CD4-positive, CD25-positive, alpha-beta regulatory T cell (primary cell): ENCODE measurements at regions not wholly inside any gene's neighbourhood (a gene's known extent, or its start where the extent isn't known, plus 50 kb on each side); places are given as distances from the start of the nearest gene placed in this dataset.
A peak's percentile ranks its signal among the peaks of the same experiment; 100 is the strongest.

Source experiments
- ATAC-seq, 2 donors: fragments of 150-1000 bp; cut with Tn5 transposase; one replicate each; pipeline ENCODE4 v1.10.0; 2021; ENCODE audit warnings: low read depth in 2 of 2, moderate number of reproducible peaks in 2 of 2, moderate library complexity in 1 of 2
- DNase-seq, 3 donors: peaks; one replicate each; pipeline versions ENCODE4 v3.0.0 to v3.0.0-alpha.2; 2012 to 2022; ENCODE audit warnings: mixed read lengths in 1 of 3
- H3K27ac ChIP-seq: one replicate; pipeline ENCODE4 v1.7.0; 2013; ENCODE audit warnings: mild to moderate bottlenecking, low read length; ENCODE audit not compliant: insufficient read depth, poor library complexity, severe bottlenecking
- H3K27me3 ChIP-seq: one replicate; pipeline ENCODE4 v1.7.0; 2013; ENCODE audit warnings: low read length; ENCODE audit not compliant: control insufficient read depth, insufficient read depth
- H3K36me3 ChIP-seq: one replicate; pipeline ENCODE4 v1.7.0; 2013; ENCODE audit warnings: mild to moderate bottlenecking, low read length, moderate library complexity; ENCODE audit not compliant: control insufficient read depth, insufficient read depth
- H3K4me1 ChIP-seq: 2 replicates; pipeline ENCODE4 v1.7.0; 2013; ENCODE audit warnings: mild to moderate bottlenecking, low read length; ENCODE audit not compliant: insufficient read depth, control insufficient read depth, poor library complexity, severe bottlenecking
- H3K4me3 ChIP-seq: one replicate; pipeline ENCODE4 v1.7.0; 2013; ENCODE audit warnings: low read depth, mild to moderate bottlenecking, low read length, moderate library complexity
- H3K9me3 ChIP-seq, 2 experiments: 1 replicate in 1 of 2; 2 replicates in 1 of 2; pipeline ENCODE4 v1.7.0; 2013; ENCODE audit warnings: low read length in 2 of 2, mild to moderate bottlenecking in 1 of 2, moderate library complexity in 1 of 2; ENCODE audit not compliant: control insufficient read depth in 2 of 2
- H3K27ac Mint-ChIP-seq, 3 donors: one replicate each; pipeline ENCODE4 v1.8.0; 2020 to 2022; ENCODE audit warnings: mild to moderate bottlenecking in 3 of 3, mixed read lengths in 3 of 3, moderate library complexity in 2 of 3
- H3K27me3 Mint-ChIP-seq: one replicate; pipeline ENCODE4 v1.8.0; 2022; ENCODE audit warnings: mild to moderate bottlenecking, mixed read lengths
- H3K36me3 Mint-ChIP-seq: one replicate; pipeline ENCODE4 v1.8.0; 2020; ENCODE audit warnings: mixed read lengths
- H3K4me1 Mint-ChIP-seq, 4 donors: one replicate each; pipeline ENCODE4 v1.8.0; 2020 to 2022; ENCODE audit warnings: mixed read lengths in 4 of 4, mild to moderate bottlenecking in 1 of 4
- H3K4me3 Mint-ChIP-seq, 4 donors: one replicate each; pipeline ENCODE4 v1.8.0; 2020 to 2022; ENCODE audit warnings: mild to moderate bottlenecking in 4 of 4, mixed read lengths in 4 of 4, moderate library complexity in 3 of 4
- H3K9me3 Mint-ChIP-seq, 7 donors: one replicate each; pipeline ENCODE4 v1.8.0; 2020 to 2022; ENCODE audit warnings: mixed read lengths in 7 of 7, mild to moderate bottlenecking in 3 of 7, moderate library complexity in 2 of 7

- Histone ChIP-seq H3K36me3 (no peaks in the 10 kb centered on the region), H3K4me1 (no peaks in the 10 kb centered on the region), H3K27ac (no peak overlapping the region), H3K4me3 (no peak overlapping the region), H3K27me3 (no peaks in the 10 kb centered on the region), H3K9me3 (no peaks in the 10 kb centered on the region)
- H3K36me3 Mint-ChIP-seq = no peaks in the 10 kb centered on the region
- H3K4me1 Mint-ChIP-seq = no peaks in the 10 kb centered on the region
- ATAC-seq (no peak), DNase-seq (no peak)
- peaks cover 0 to 7% (median 1%) of the 10 kb centered on the region in 7 donors for H3K9me3 Mint-ChIP-seq
- no peak overlapping the region for H3K4me3 Mint-ChIP-seq
- no peak overlapping the region for H3K27ac Mint-ChIP-seq
- H3K27me3 Mint-ChIP-seq = no peaks in the 10 kb centered on the region
Observed at GRCh38 chr7:10723832-10724231, 249.8 kb upstream of the PHF14 start.

GRCh38 chr7:10724449-10724848 is 249.2 kb upstream of the PHF14 start:
- no peak overlapping the region for H3K4me3 ChIP-seq
- DNase-seq = no peak
- H3K27ac ChIP-seq = no peak overlapping the region
- Mint-ChIP-seq H3K4me3 (peak overlapping the region in 1 of 4 donors; percentile 66), H3K27ac (no peak overlapping the region), H3K36me3 (no peaks in the 10 kb centered on the region), H3K4me1 (no peaks in the 10 kb centered on the region), H3K27me3 (no peaks in the 10 kb centered on the region), H3K9me3 (peaks cover 0 to 7% (median 1%) of the 10 kb centered on the region in 7 donors)
- no peaks in the 10 kb centered on the region for H3K4me1 ChIP-seq
- ATAC-seq = no peak
- no peaks in the 10 kb centered on the region for H3K36me3 ChIP-seq
- no peaks in the 10 kb centered on the region for H3K27me3 ChIP-seq
- no peaks in the 10 kb centered on the region for H3K9me3 ChIP-seq

GRCh38 chr7:10727636-10728035 is 246.0 kb upstream of the PHF14 start:
- Histone ChIP-seq H3K36me3 (no peaks in the 10 kb centered on the region), H3K9me3 (no peaks in the 10 kb centered on the region), H3K4me1 (no peaks in the 10 kb centered on the region), H3K4me3 (no peak overlapping the region), H3K27me3 (no peaks in the 10 kb centered on the region), H3K27ac (no peak overlapping the region)
- DNase-seq = no peak
- no peak overlapping the region for H3K4me3 Mint-ChIP-seq
- H3K4me1 Mint-ChIP-seq = no peaks in the 10 kb centered on the region
- H3K27me3 Mint-ChIP-seq = no peaks in the 10 kb centered on the region
- H3K36me3 Mint-ChIP-seq = no peaks in the 10 kb centered on the region
- no peak overlapping the region for H3K27ac Mint-ChIP-seq
- peaks cover 0 to 4% (median 1%) of the 10 kb centered on the region in 7 donors for H3K9me3 Mint-ChIP-seq
- no peak for ATAC-seq

GRCh38 chr7:10731253-10731773 is 242.4 kb upstream of the PHF14 start:
- H3K27me3 Mint-ChIP-seq = no peaks in the 10 kb centered on the region
- no peaks in the 10 kb centered on the region for H3K4me1 Mint-ChIP-seq
- Histone ChIP-seq H3K9me3 (no peaks in the 10 kb centered on the region), H3K4me3 (no peak overlapping the region), H3K27me3 (no peaks in the 10 kb centered on the region), H3K36me3 (no peaks in the 10 kb centered on the region), H3K27ac (no peak overlapping the region), H3K4me1 (no peaks in the 10 kb centered on the region)
- H3K27ac Mint-ChIP-seq = no peak overlapping the region
- ATAC-seq (no peak), DNase-seq (no peak)
- H3K4me3 Mint-ChIP-seq = no peak overlapping the region
- peaks cover 0 to 4% (median 3%) of the 10 kb centered on the region in 7 donors for H3K9me3 Mint-ChIP-seq
- H3K36me3 Mint-ChIP-seq = no peaks in the 10 kb centered on the region

GRCh38 chr7:10733747-10734146 is 239.9 kb upstream of the PHF14 start:
- no peaks in the 10 kb centered on the region for H3K27me3 ChIP-seq
- no peaks in the 10 kb centered on the region for H3K4me1 ChIP-seq
- DNase-seq (no peak), ATAC-seq (no peak)
- Mint-ChIP-seq H3K4me3 (no peak overlapping the region), H3K27me3 (no peaks in the 10 kb centered on the region), H3K36me3 (no peaks in the 10 kb centered on the region), H3K27ac (no peak overlapping the region), H3K4me1 (no peaks in the 10 kb centered on the region), H3K9me3 (peaks cover 0 to 4% (median 0%) of the 10 kb centered on the region in 7 donors)
- H3K36me3 ChIP-seq = no peaks in the 10 kb centered on the region
- H3K4me3 ChIP-seq = no peak overlapping the region
- H3K9me3 ChIP-seq = no peaks in the 10 kb centered on the region
- no peak overlapping the region for H3K27ac ChIP-seq

GRCh38 chr7:10734595-10734994 is 239.1 kb upstream of the PHF14 start:
- DNase-seq (no peak), ATAC-seq (no peak)
- H3K27ac Mint-ChIP-seq = no peak overlapping the region
- H3K27me3 Mint-ChIP-seq = no peaks in the 10 kb centered on the region
- Histone ChIP-seq H3K9me3 (no peaks in the 10 kb centered on the region), H3K27me3 (no peaks in the 10 kb centered on the region), H3K27ac (no peak overlapping the region), H3K4me3 (no peak overlapping the region), H3K4me1 (no peaks in the 10 kb centered on the region), H3K36me3 (no peaks in the 10 kb centered on the region)
- H3K9me3 Mint-ChIP-seq = peaks cover 0 to 4% (median 0%) of the 10 kb centered on the region in 7 donors
- H3K4me1 Mint-ChIP-seq = no peaks in the 10 kb centered on the region
- H3K4me3 Mint-ChIP-seq = no peak overlapping the region
- no peaks in the 10 kb centered on the region for H3K36me3 Mint-ChIP-seq

- Histone ChIP-seq H3K4me1 (no peaks in the 10 kb centered on the region), H3K4me3 (no peak overlapping the region), H3K27me3 (no peaks in the 10 kb centered on the region), H3K36me3 (no peaks in the 10 kb centered on the region), H3K9me3 (no peaks in the 10 kb centered on the region), H3K27ac (no peak overlapping the region)
- H3K4me1 Mint-ChIP-seq = no peaks in the 10 kb centered on the region
- ATAC-seq (no peak), DNase-seq (no peak)
- H3K36me3 Mint-ChIP-seq = no peaks in the 10 kb centered on the region
- no peak overlapping the region for H3K4me3 Mint-ChIP-seq
- no peaks in the 10 kb centered on the region for H3K27me3 Mint-ChIP-seq
- peaks cover 0 to 4% (median 2%) of the 10 kb centered on the region in 7 donors for H3K9me3 Mint-ChIP-seq
- no peak overlapping the region for H3K27ac Mint-ChIP-seq
Observed at GRCh38 chr7:10739401-10739800, 234.3 kb upstream of the PHF14 start.

GRCh38 chr7:10740805-10741204 is 232.9 kb upstream of the PHF14 start:
- Histone ChIP-seq H3K36me3 (no peaks in the 10 kb centered on the region), H3K27me3 (no peaks in the 10 kb centered on the region), H3K9me3 (no peaks in the 10 kb centered on the region), H3K27ac (no peak overlapping the region), H3K4me1 (no peaks in the 10 kb centered on the region), H3K4me3 (no peak overlapping the region)
- Mint-ChIP-seq H3K4me1 (no peaks in the 10 kb centered on the region), H3K27me3 (no peaks in the 10 kb centered on the region), H3K9me3 (peaks cover 0 to 10% (median 0%) of the 10 kb centered on the region in 7 donors), H3K4me3 (no peak overlapping the region), H3K36me3 (no peaks in the 10 kb centered on the region), H3K27ac (no peak overlapping the region)
- no peak for ATAC-seq
- no peak for DNase-seq
